SK-N-SH (cell line): ENCODE measurements at regions not wholly inside any gene's neighbourhood (a gene's known extent, or its start where the extent isn't known, plus 50 kb on each side); places are given as distances from the start of the nearest gene placed in this dataset.

ENCODE experiments used
- CTCF ChIA-PET: fragments of 300-600, 350-600 bp; formaldehyde crosslinking; extraction: SDS; loops from one replicate; lab custom pipeline; 2021; lab: Yijun Ruan, JAX
- POLR2A ChIA-PET: fragments of 350-600 bp; sonication (Branson Sonifier 250); formaldehyde crosslinking; extraction: SDS; loops from one replicate; lab custom pipeline; 2020; ENCODE audit warnings: antibody characterized with exemption, inconsistent platforms; lab: Yijun Ruan, JAX
- DNase-seq: peaks from one replicate; pipeline ENCODE4 v3.0.0; 2012
- H2AFZ ChIP-seq: fragments of 200-600 bp; sonication (generic); 2 replicates; pipeline ENCODE4 v1.8.1; 2016; ENCODE audit warnings: antibody characterized with exemption, mild to moderate bottlenecking, low read depth
- H3F3A ChIP-seq: fragments of 200-600 bp; sonication (generic); replicated peaks from 2 replicates; pipeline ENCODE3; 2016; ENCODE audit warnings: antibody characterized with exemption, mild to moderate bottlenecking; ENCODE audit not compliant: insufficient read depth
- H3K27ac ChIP-seq, 2 experiments: fragments of 200-500 bp in 1 of 2; fragments of 200-600 bp in 1 of 2; sonication (Bioruptor generic) in 1 of 2; sonication (generic), shearing (Covaris generic) in 1 of 2; 2 replicates each; pipeline versions ENCODE4 v1.5.1 to v1.6.1; 2014 to 2016; ENCODE audit warnings: low read depth in 2 of 2, inconsistent platforms in 1 of 2, low read length in 1 of 2, mild to moderate bottlenecking in 1 of 2, mixed read lengths in 1 of 2
- H3K27me3 ChIP-seq: fragments of 200-600 bp; sonication (generic), shearing (Covaris generic); 2 replicates; pipeline ENCODE4 v1.6.1; 2016; ENCODE audit warnings: mixed run types; ENCODE audit not compliant: insufficient read depth
- H3K36me3 ChIP-seq, 2 experiments: fragments of 200-500 bp in 1 of 2; fragments of 200-600 bp in 1 of 2; sonication (Bioruptor generic) in 1 of 2; sonication (generic) in 1 of 2; replicated peaks in 1 of 2; 2 replicates each; pipeline versions ENCODE3 to v1.5.1; 2014 to 2016; ENCODE audit warnings: low read length in 1 of 2, mild to moderate bottlenecking in 1 of 2; ENCODE audit not compliant: insufficient read depth in 2 of 2, control insufficient read depth in 1 of 2
- H3K4me1 ChIP-seq, 2 experiments: fragments of 200-500 bp in 1 of 2; fragments of 200-600 bp in 1 of 2; sonication (Bioruptor generic) in 1 of 2; sonication (generic), shearing (Covaris generic) in 1 of 2; 2 replicates each; pipeline versions ENCODE4 v1.5.1 to v1.6.1; 2014 to 2016; ENCODE audit warnings: low read depth in 1 of 2, low read length in 1 of 2, mixed run types in 1 of 2; ENCODE audit not compliant: insufficient read depth in 2 of 2, control insufficient read depth in 1 of 2
- H3K4me2 ChIP-seq: fragments of 200-600 bp; sonication (generic), shearing (Covaris generic); 2 replicates; pipeline ENCODE4 v1.6.1; 2017; ENCODE audit warnings: mixed run types
- H3K4me3 ChIP-seq, 2 experiments: fragments of 200-500 bp in 1 of 2; fragments of 200-600 bp in 1 of 2; sonication (Bioruptor generic) in 1 of 2; sonication (generic), shearing (Covaris generic) in 1 of 2; 2 replicates each; pipeline versions ENCODE4 v1.5.1 to v1.8.1; 2014 to 2016; ENCODE audit warnings: low read depth in 2 of 2, inconsistent platforms in 1 of 2, low read length in 1 of 2, mild to moderate bottlenecking in 1 of 2, mixed read lengths in 1 of 2, moderate library complexity in 1 of 2
- H3K79me2 ChIP-seq: fragments of 200-600 bp; sonication (generic); 2 replicates; pipeline ENCODE4 v1.8.1; 2017; ENCODE audit warnings: mild to moderate bottlenecking; ENCODE audit not compliant: insufficient read depth
- H3K9ac ChIP-seq: fragments of 200-600 bp; sonication (generic); 2 replicates; pipeline ENCODE4 v1.6.1; 2017; ENCODE audit warnings: mixed run types
- H3K9me2 ChIP-seq: fragments of 200-600 bp; sonication (generic); 2 replicates; pipeline ENCODE4 v1.6.1; 2017; ENCODE audit warnings: mixed run types
- H3K9me3 ChIP-seq: fragments of 200-600 bp; sonication (generic); 2 replicates; pipeline ENCODE4 v1.6.1; 2017; ENCODE audit warnings: mixed run types, mild to moderate bottlenecking, moderate library complexity
- H4K20me1 ChIP-seq: fragments of 200-600 bp; sonication (generic); 2 replicates; pipeline ENCODE4 v1.6.1; 2017; ENCODE audit warnings: mild to moderate bottlenecking, mixed run types; ENCODE audit not compliant: insufficient read depth
- EP300 ChIP-seq, 2 experiments: IDR thresholded peaks; 2 replicates each; pipeline versions ENCODE4 v1.4.0 to v1.6.1; 2012; ENCODE audit warnings: borderline replicate concordance in 1 of 2, low read depth in 1 of 2, low read length in 1 of 2
- FOSL2 ChIP-seq: IDR thresholded peaks from 2 replicates; pipeline ENCODE4 v1.4.0; 2012; ENCODE audit warnings: low read depth, mild to moderate bottlenecking, moderate library complexity, borderline replicate concordance
- FOXJ3 ChIP-seq: sonication (generic); formaldehyde crosslinking; IDR thresholded peaks from 2 replicates; pipeline ENCODE4 v1.5.1; 2020; ENCODE audit warnings: mild to moderate bottlenecking, missing genetic modification reagents
- FOXM1 ChIP-seq: IDR thresholded peaks from 2 replicates; pipeline ENCODE4 v1.4.0; 2012; ENCODE audit warnings: low read depth, mild to moderate bottlenecking
- GATA2 ChIP-seq: sonication (generic); formaldehyde crosslinking; IDR thresholded peaks from 2 replicates; pipeline ENCODE4 v1.5.0; 2020; ENCODE audit warnings: mild to moderate bottlenecking, missing genetic modification reagents
- JUND ChIP-seq: IDR thresholded peaks from 2 replicates; pipeline ENCODE4 v1.4.0; 2012
- MEF2A ChIP-seq: IDR thresholded peaks from 2 replicates; pipeline ENCODE4 v1.4.0; 2012; ENCODE audit warnings: low read depth, borderline replicate concordance
- RAD21 ChIP-seq: IDR thresholded peaks from 2 replicates; pipeline ENCODE4 v1.6.1; 2012; ENCODE audit warnings: mild to moderate bottlenecking, low read length
- REST ChIP-seq: IDR thresholded peaks from 2 replicates; pipeline ENCODE4 v1.6.1; 2012; ENCODE audit warnings: mild to moderate bottlenecking, low read depth, low read length, moderate library complexity
- RFX5 ChIP-seq: IDR thresholded peaks from 2 replicates; pipeline ENCODE4 v1.6.1; 2012; ENCODE audit warnings: mild to moderate bottlenecking, improper control_type of control experiment, low read length
- RXRA ChIP-seq: IDR thresholded peaks from 2 replicates; pipeline ENCODE4 v1.4.0; 2012; ENCODE audit warnings: low read depth, mild to moderate bottlenecking, borderline replicate concordance
- SMC3 ChIP-seq: IDR thresholded peaks from 2 replicates; pipeline ENCODE4 v1.6.1; 2012; ENCODE audit warnings: low read depth, low read length, improper control_type of control experiment
- TCF12 ChIP-seq: IDR thresholded peaks from 2 replicates; pipeline ENCODE4 v1.4.0; 2012
- TEAD4 ChIP-seq: IDR thresholded peaks from 2 replicates; pipeline ENCODE4 v1.4.0; 2012; ENCODE audit warnings: mild to moderate bottlenecking, borderline replicate concordance; ENCODE audit not compliant: insufficient read depth
- USF2 ChIP-seq: fragments of 150-350 bp; IDR thresholded peaks from 2 replicates; pipeline ENCODE4 v1.6.1; 2017; ENCODE audit warnings: antibody characterized with exemption, low read length, low read depth, borderline replicate concordance
- YY1 ChIP-seq: IDR thresholded peaks from 2 replicates; pipeline ENCODE4 v1.4.0; 2012; ENCODE audit warnings: low read depth, mild to moderate bottlenecking
- ZBTB33 ChIP-seq: IDR thresholded peaks from 2 replicates; pipeline ENCODE4 v1.4.0; 2012; ENCODE audit warnings: low read depth, borderline replicate concordance
- WGBS: methylation state at CpG from one replicate; pipeline ENCODE4 v1.1.6; 2017; ENCODE audit warnings: low lambda C conversion rate; 5-methylcytosine and 5-hydroxymethylcytosine counted together
- TF ChIP-seq, protein P1 (sequence below): IDR thresholded peaks from 2 replicates; pipeline ENCODE4 v1.4.0; 2012; ENCODE audit warnings: low read depth, borderline replicate concordance
- TF ChIP-seq, protein P2 (sequence below): fragments of 150-350 bp; IDR thresholded peaks from 2 replicates; pipeline ENCODE4 v1.6.1; 2016; ENCODE audit warnings: mild to moderate bottlenecking, low read depth, low read length
- TF ChIP-seq, protein P3 (sequence below): IDR thresholded peaks from 2 replicates; pipeline ENCODE4 v1.4.0; 2012; ENCODE audit warnings: low read depth

- no peak overlapping the region for H3K27ac ChIP-seq
- ChIA-PET CTCF (no interaction called here), POLR2A (no interaction called here)
- H3F3A ChIP-seq: no peaks in the 10 kb centered on the region
- H3K9ac ChIP-seq: no peak overlapping the region
- H3K4me3 ChIP-seq: no peak overlapping the region
- H2AFZ ChIP-seq: no peak overlapping the region
- no peaks in the 10 kb centered on the region for H3K9me3 ChIP-seq
- 4% methylated on average over 3 of the region's 3 CpGs for WGBS
- H3K36me3 ChIP-seq: no peaks in the 10 kb centered on the region
- no peaks in the 10 kb centered on the region for H3K27me3 ChIP-seq
- no peak for TF ChIP-seq FOSL2
- H3K4me2 ChIP-seq: no peak overlapping the region
- no peak for DNase-seq
- H4K20me1 ChIP-seq: no peaks in the 10 kb centered on the region
- H3K79me2 ChIP-seq: no peaks in the 10 kb centered on the region
- no peaks in the 10 kb centered on the region for H3K9me2 ChIP-seq
- no peaks in the 10 kb centered on the region for H3K4me1 ChIP-seq
Measured at GRCh38 chr4:10334506-10335028, 122.7 kb downstream of the ZNF518B start.

DNA sequence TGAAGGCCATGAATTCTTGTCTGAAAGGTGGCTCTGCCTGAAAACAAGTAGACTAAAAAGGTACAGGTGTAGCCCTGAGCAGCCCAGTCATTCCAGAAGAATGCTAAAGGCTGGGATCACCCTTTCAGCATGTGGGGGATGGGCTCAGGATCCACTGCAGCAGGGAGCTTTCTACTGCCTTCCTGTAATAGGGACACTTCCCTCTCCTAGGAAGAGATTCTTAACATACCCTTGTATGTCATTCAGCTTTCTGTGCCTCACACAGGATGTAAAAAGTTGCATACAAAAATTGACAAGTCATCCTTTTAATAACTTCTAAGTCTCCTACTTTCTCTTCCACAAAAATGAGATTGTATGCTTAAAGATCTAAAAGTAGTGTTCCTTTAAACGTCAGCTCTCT is 123.3 kb downstream of the ZNF518B start:
- H3K79me2 ChIP-seq: no peaks in the 10 kb centered on the region
- H3F3A ChIP-seq: no peaks in the 10 kb centered on the region
- H4K20me1 ChIP-seq: no peaks in the 10 kb centered on the region
- H3K9me2 ChIP-seq: no peaks in the 10 kb centered on the region
- H3K27ac ChIP-seq: no peak overlapping the region
- no peak overlapping the region for H3K4me2 ChIP-seq
- ChIA-PET CTCF (no interaction called here), POLR2A (no interaction called here)
- no peaks in the 10 kb centered on the region for H3K9me3 ChIP-seq
- no peaks in the 10 kb centered on the region for H3K27me3 ChIP-seq
- H3K4me3 ChIP-seq: no peak overlapping the region
- TF ChIP-seq EP300 (IDR thresholded peaks at IDR 0.05; ENCODE audit: borderline replicate concordance in 1 of 2, low read depth in 1 of 2, low read length in 1 of 2) (no peak), FOXJ3 (no peak), SMC3 (no peak), TEAD4 (no peak), ZBTB33 (no peak), USF2 (no peak), RFX5 (no peak), FOXM1 (no peak), TCF12 (no peak), RAD21 (no peak), RXRA (no peak), YY1 (no peak), JUND (no peak), REST (no peak), GATA2 (CRISPR knock-in tag) (no peak), MEF2A (no peak)
- TF ChIP-seq, protein P1, sequence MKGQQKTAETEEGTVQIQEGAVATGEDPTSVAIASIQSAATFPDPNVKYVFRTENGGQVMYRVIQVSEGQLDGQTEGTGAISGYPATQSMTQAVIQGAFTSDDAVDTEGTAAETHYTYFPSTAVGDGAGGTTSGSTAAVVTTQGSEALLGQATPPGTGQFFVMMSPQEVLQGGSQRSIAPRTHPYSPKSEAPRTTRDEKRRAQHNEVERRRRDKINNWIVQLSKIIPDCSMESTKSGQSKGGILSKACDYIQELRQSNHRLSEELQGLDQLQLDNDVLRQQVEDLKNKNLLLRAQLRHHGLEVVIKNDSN: no peak
- TF ChIP-seq, protein P2, sequence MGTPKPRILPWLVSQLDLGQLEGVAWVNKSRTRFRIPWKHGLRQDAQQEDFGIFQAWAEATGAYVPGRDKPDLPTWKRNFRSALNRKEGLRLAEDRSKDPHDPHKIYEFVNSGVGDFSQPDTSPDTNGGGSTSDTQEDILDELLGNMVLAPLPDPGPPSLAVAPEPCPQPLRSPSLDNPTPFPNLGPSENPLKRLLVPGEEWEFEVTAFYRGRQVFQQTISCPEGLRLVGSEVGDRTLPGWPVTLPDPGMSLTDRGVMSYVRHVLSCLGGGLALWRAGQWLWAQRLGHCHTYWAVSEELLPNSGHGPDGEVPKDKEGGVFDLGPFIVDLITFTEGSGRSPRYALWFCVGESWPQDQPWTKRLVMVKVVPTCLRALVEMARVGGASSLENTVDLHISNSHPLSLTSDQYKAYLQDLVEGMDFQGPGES: no peak
- TF ChIP-seq, protein P3, sequence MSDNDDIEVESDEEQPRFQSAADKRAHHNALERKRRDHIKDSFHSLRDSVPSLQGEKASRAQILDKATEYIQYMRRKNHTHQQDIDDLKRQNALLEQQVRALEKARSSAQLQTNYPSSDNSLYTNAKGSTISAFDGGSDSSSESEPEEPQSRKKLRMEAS: no peak
- no peaks in the 10 kb centered on the region for H3K36me3 ChIP-seq
- 3% methylated on average over 1 of the region's 1 CpG for WGBS
- no peak overlapping the region for H2AFZ ChIP-seq
- no peak for DNase-seq
- H3K4me1 ChIP-seq: no peaks in the 10 kb centered on the region
- no peak overlapping the region for H3K9ac ChIP-seq
